Hypothalamus (tissue), 51 donors: ENCODE measurements at regions not wholly inside any gene's neighbourhood (a gene's known extent, or its start where the extent isn't known, plus 50 kb on each side); places are given as distances from the start of the nearest gene placed in this dataset.
"Not testable (repeated sequence)": the region's sequence is repeated elsewhere in the genome, so short reads cannot be mapped to it uniquely, and the experiment has no call there.

Experiments used
- DNase-seq, 51 donors: peaks; one replicate each; lab custom pipeline; 2025; lab: John Stamatoyannopoulos, UW

DNA sequence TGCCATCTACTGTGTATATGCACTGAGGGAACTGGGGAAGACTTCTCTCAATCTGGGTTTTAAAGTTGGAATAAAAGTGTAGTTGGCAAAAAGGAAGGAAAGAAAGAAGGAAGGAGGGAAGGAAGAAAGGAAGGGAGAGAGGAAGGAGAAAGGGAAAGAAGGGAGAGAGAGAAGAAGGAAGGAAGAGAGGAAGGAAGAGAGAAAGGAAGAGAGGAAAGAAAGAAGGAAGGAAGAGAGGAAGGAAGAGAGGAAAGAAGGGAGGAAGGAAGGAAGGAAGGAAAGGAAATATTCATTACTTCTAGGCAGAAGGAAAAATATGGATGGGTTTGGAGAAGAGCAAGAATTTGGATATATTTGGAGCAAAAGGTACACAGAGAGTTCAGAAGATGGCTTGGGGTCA, 343.6 kb upstream of the AUTS2 start:
- no peak for DNase-seq

DNA sequence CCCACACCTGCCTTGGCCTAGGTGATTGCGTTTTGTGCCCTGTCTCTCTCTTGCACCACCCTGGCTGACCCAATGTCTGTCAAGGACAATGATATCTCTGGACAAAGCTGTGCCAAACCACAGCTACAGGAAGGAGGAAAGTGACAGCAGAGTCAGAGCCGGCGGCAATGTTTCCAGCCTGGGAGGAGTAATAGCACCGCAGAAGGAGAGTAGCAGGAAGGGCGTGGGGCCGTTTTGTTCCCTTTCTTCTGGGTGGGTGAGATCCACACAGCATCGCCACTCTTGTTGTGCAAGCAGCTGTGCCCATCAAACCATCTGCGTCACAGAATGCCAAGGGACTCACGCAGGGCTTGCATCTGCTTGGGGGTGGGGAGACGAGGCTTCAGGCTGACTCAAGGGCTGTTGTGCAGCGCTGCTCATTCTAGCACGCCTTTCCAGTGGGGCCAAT, 341.6 kb upstream of the AUTS2 start:
- DNase-seq = peak in 36 of 51 donors; percentile 3 to 69 (median 18)

DNA sequence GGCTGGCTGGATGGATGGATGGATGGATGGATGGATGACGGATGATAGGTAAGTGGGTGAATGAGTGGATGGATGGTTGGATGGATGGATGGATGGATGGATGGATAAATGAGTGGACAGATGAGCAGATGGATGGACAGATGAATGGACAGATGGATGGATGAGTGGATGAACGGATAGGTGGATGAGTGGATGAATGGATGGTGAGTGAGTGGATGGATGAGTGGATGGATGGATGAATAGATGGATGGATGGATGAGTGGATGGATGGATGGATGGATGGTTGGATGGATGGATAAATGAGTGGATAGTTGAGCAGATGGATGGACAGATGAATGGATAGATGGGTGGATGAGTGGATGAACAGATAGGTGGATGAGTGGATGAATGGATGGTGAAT, 340.7 kb upstream of the AUTS2 start:
- no peak for DNase-seq

GRCh38 chr7:69259445-69259844, 338.8 kb upstream of the AUTS2 start:
- DNase-seq = no peak

DNA sequence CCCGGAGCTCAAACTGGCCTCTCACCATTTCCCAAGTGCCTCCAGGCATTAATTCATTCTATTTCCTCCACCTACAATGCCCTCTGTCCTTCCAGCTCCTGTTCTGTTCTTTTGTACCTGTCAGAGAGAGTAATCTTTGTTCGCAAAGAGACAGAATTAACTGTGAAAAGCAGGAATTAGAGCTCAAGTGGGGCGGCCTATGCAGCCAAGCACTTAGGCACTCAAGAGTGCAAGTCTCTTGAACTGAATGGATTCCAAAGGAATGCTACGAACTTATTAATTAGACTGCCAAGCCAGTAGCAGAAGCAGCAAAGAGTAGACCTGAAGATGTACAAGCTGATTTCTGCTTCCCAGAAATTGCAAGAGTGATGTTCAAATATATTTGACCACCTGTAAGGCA, 338.3 kb upstream of the AUTS2 start:
- DNase-seq = no peak

DNA sequence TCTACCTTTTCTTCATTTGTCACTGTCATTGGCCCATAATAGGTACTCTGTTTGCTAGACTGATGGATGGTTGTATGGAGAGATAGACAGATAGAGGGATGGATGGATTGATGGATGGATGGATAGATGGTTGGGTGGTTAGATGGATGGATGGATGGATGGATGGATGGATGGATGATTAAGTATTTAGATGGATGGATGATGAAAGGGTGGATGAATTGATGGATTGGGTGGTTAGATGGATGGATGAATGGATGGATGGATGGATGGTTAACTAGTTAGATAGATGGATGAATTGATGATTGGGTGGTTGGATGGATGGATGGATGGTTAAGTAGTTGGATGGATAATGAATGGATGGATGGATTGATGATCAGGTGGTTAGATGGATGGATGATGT, 334.7 kb upstream of the AUTS2 start:
- DNase-seq = no peak

- DNase-seq = no peak
Measured at GRCh38 chr7:69269806-69270205, 328.5 kb upstream of the AUTS2 start.

GRCh38 chr7:69272101-69272500, 326.2 kb upstream of the AUTS2 start:
- DNase-seq = no peak

- peak in 1 of 51 donors; percentile 6 for DNase-seq
Measured at GRCh38 chr7:69276011-69276729, 322.1 kb upstream of the AUTS2 start.

- DNase-seq = no peak
Measured at GRCh38 chr7:69277366-69277765, 320.9 kb upstream of the AUTS2 start.

GRCh38 chr7:69282946-69283345, 315.3 kb upstream of the AUTS2 start:
- DNase-seq = no peak

- peak in 28 of 51 donors; percentile 1 to 64 (median 20) for DNase-seq
Measured at GRCh38 chr7:69283421-69283820, 314.9 kb upstream of the AUTS2 start.

- no peak for DNase-seq
Measured at GRCh38 chr7:69285854-69286253, 312.4 kb upstream of the AUTS2 start.

GRCh38 chr7:69295977-69296376, 302.3 kb upstream of the AUTS2 start:
- DNase-seq = no peak

- no peak for DNase-seq
Measured at GRCh38 chr7:69301253-69301652, 297.0 kb upstream of the AUTS2 start.

- no peak for DNase-seq
Measured at GRCh38 chr7:69309601-69310000, 288.7 kb upstream of the AUTS2 start.

GRCh38 chr7:69311489-69311888, 286.8 kb upstream of the AUTS2 start:
- DNase-seq = no peak

DNA sequence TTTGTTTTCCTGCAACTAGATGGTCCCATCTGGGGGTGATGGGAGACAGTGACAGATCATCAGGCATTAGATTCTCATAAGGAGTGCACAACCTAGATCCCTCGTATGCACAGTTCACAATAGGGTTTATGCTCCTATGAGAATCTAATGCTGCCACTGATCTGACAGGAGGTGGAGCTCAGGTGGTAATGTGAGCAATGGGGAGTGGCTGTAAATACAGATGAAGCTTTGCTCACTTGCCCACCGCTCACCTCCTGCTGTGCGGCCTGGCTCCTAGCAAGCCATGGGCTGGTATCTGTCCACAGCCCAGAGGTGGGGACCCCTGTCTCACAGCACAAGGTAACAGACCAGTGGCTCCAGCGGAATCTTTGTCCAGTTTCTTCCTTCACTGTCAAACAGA, 284.4 kb upstream of the AUTS2 start:
- DNase-seq = not testable (repeated sequence)

- no peak for DNase-seq
Measured at GRCh38 chr7:69318794-69319193, 279.5 kb upstream of the AUTS2 start.

DNA sequence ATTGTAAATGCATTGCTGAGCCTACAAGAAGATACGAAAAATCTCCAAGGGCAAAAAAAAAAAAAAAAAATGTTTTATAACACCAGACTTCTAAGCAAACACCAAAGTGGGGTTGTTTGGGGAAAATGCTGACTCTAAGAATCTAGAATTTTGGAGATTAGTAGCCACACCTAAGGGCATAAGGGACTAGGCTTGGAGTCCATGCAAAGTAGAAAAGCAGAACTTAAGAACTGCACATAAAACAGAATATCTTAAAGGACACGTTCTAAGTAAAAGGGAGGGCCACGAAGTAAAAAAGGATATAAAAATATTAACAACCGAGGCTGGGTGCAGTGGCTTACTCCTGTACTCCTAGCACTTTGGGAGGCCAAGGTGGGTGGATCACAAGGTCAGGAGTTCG, 269.8 kb upstream of the AUTS2 start:
- DNase-seq = no peak

GRCh38 chr7:69334701-69335100, 263.6 kb upstream of the AUTS2 start:
- DNase-seq = no peak

- no peak for DNase-seq
Measured at GRCh38 chr7:69335331-69335730, 262.9 kb upstream of the AUTS2 start.

- DNase-seq = no peak
Measured at GRCh38 chr7:69336976-69337375, 261.3 kb upstream of the AUTS2 start.
